Stromal cell of bone marrow (primary cell): ENCODE measurements at regions not wholly inside any gene's neighbourhood (a gene's known extent, or its start where the extent isn't known, plus 50 kb on each side); places are given as distances from the start of the nearest gene placed in this dataset.
A peak's percentile ranks its signal among the peaks of the same experiment; 100 is the strongest.

ENCODE experiments used
- DNase-seq: peaks from one replicate; pipeline ENCODE4 v3.0.0-alpha.2; 2012; ENCODE audit warnings: low read depth

- DNase-seq: no peak
Observed at GRCh38 chr2:146131048-146131447, 1611.1 kb upstream of the ZEB2 start.

DNA sequence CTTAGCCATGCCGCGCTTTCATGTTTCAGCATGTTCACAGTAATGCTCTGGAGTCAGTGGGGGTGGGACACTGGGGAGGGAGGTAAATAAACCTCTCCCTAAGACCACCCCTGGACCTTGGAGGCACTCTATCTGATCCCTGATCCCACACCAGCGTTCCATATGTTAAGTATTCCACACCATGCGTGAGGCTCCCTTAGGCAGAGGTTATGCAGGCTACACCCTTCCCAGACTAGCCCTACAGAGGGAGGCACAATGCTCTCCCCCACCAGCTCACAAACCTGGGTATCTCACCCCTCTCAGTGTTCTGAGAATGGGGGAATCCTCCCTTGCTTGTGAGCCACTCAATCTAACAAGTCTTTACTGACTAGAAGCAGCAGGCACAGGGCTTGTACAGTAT is 1610.4 kb upstream of the ZEB2 start:
- DNase-seq: no peak

DNA sequence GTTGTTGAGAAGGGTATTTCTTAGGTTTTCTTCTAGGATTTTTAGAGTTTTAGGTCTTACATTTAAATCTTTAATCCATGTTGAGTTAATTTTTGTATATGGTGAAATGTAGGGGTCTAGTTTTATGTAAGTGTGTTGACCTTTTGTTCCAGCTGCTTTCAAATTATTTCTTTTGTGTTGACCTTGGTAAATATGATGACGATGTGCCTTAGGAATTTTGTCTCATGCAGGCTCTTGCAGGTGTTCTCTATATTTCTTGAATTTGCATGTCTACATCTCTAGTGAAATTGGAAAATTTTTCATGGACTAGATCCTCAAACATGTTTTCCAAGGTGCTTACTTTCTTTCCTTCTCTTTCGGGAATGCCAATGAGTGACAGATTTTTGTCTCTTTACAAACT is 1609.3 kb upstream of the ZEB2 start:
- DNase-seq: no peak

DNA sequence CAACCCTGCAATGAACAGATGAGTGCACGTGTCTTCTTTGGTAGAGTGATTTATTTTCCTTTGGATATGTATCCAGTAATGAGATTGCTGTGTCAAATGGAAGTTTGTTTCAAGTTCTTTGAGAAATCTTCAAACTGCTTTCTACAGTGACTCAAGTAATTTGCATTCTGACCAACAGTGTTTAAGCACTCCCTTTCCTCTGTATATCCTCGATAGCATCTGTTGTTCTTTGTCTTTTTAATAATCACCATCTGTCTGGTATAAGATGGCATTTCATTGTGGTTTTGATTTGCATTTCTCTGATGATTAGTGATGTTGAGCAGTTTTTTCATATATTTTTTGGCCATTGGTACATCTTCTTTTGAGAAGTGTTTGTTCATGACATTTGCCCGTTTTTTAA is 1608.3 kb upstream of the ZEB2 start:
- DNase-seq: no peak

DNA sequence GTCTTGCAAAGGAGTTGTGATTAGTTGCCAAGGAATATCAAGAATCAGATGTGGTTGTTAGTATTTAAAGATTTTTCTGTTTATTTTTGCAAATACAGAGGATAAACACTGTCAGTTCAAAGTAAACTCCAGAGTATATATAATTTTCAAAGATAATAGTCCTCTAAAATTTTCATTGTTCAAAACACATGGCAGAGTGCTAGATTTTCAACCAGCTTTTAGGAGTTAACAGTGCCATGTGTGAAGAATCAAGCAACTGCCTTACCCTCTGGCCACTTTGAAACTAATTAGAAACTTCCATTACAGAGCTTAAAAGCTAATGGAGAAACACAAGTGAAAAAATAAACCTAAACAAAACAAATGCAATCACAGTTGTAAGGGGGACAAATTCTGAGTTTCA is 1605.6 kb upstream of the ZEB2 start:
- no peak for DNase-seq

GRCh38 chr2:146124741-146125140 is 1604.8 kb upstream of the ZEB2 start:
- no peak for DNase-seq

DNA sequence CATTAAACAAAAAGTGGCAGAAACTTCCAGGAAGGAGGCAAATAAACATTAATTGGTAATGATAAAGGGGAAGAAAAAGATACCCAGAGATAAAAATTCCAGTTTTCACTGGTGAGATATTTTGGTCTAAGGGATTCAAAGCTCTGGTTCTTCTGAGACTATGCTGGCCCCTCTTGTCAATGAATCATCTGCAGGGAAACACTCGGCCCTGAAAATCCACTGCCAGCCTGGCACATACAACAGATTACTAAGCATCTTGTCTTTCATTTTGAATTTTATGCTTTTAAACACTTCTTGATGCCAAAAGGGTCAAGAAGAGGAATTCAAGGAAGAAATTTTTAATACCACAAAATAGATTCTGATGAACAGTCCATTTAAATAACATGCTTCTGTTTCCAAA is 1603.8 kb upstream of the ZEB2 start:
- peak; percentile 35 for DNase-seq

DNA sequence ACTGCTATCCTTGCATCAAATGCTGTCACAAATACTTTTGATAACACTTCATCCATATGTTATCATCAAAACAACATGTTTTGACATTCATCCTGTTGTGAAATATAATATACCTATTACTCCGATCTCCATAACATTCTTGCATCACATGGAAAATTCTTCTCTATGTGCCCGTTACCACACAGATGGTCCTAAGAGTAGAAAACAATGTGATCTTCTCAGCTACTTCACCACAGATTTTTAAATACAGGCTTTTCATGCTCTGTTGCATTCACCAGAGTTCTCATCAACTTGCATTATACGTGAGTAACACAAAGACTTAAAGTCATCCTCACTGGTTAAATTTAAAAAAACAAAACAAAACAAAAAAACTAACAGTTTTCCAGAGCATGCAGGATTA is 1603.3 kb upstream of the ZEB2 start:
- DNase-seq: no peak

- DNase-seq: no peak
Observed at GRCh38 chr2:146119586-146119985, 1599.7 kb upstream of the ZEB2 start.

- DNase-seq: no peak
Observed at GRCh38 chr2:146108993-146109392, 1589.1 kb upstream of the ZEB2 start.

DNA sequence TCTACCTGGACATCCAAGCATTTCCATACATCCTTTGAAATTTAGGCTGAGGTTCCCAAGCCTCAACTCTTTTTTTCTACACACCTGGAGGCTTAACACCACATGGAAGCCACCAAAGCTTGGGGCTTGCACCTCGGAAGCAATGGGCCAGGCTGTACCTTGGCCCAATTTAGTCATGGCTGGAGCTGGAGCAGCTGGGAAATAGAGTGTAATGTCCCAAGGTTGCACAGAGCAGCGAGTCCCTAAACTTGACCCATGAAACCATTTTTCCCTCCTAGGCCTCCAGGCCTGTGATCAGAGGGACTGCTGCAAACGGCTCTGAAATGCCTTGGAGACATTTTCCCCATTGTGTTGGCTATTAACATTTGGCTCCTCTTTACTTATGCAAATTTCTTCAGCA is 1574.3 kb upstream of the ZEB2 start:
- DNase-seq: no peak

GRCh38 chr2:146081459-146081858 is 1561.5 kb upstream of the ZEB2 start:
- DNase-seq: no peak

DNA sequence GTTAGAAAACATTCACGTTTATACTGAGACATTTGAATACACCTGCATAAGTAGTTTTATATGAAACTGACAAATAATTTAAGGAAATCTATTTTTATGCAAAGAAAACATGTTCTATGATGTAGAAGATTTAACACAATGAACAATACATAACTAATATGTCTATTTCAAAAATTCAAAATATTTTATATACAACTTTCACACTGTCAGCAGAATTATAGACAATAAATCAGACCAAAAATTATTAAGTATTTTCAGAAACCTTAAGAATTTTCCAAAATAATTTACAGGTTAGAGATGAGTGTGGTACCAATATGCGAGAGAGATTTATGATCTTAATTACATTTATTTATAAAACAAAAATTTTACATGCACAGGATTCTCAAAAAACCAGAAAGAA is 1561.0 kb upstream of the ZEB2 start:
- DNase-seq: no peak

DNA sequence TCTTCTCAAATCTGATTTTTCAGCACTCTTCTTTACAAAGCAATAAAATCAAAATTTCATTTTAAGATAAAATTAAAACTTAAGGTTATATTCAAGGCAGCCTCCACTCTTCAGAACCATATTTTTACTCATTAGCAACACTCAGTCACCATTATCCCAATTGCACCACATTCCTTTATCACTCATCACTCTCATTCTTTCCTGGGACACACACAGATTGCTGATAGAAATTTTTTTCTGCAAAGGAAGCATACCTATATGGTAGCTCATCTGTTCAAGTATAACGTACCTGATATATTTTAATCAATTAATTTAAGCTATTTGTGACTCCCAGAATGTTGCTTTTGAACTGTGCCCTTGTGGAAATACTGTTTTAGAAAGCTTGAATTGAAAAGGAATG is 1559.3 kb upstream of the ZEB2 start:
- DNase-seq: no peak

DNA sequence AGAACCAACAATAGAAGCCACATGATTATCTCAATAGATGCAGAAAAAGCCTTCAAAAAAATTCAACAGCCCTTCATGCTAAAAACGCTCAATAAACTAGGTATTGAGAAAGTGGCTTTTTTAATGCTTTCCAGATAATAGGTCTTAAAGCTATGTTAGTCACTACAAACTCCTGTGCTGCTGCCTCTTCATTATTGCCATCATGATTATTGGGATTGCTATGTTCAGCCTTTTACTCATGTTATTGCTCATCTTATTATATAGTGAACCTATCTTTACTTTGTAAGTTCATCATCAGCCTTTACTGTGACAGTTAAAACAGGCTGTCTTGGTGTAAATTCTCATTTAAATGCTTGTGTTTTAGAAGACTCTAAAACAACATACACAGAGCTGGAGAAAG is 1557.2 kb upstream of the ZEB2 start:
- no peak for DNase-seq

DNA sequence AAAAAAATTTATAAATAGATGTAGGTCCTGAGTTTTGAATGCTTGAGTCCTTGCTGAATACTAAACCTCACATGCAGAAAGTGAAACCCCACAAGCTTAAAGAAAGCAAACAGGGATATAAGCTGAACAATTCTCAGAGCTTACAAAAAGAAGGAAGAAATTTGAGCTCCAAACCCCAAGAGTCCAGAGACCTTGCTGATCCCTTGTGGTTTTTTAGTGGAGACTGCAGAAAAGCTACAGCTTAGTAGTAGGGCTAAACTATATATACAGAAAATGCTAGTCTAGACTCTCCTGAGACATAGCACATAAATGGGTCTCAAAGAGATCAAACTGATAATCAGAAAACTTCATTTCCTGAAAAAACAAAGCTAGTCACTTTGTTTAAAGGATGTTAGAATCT is 1548.1 kb upstream of the ZEB2 start:
- no peak for DNase-seq

GRCh38 chr2:146048141-146048540 is 1528.2 kb upstream of the ZEB2 start:
- DNase-seq: no peak

- no peak for DNase-seq
Observed at GRCh38 chr2:146041274-146041910, 1521.5 kb upstream of the ZEB2 start.

DNA sequence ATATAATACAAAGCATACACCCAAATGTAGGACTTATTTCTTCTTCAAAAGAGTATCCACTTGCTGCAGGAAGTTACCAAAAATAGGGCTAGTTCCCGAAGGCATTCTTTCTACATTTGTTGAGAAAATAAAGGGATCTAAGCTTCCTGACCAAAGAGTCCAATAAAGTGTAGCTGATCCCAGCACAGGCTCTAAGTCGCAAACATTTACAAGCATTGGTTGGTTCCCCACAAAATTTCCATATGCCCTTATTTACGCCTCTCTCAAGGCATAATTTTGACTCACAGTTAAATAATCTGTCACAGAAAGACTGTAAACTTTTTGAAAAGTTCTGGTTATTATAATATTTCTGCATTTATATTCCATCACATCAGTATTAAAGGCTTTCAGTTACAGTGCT is 1520.1 kb upstream of the ZEB2 start:
- DNase-seq: no peak

DNA sequence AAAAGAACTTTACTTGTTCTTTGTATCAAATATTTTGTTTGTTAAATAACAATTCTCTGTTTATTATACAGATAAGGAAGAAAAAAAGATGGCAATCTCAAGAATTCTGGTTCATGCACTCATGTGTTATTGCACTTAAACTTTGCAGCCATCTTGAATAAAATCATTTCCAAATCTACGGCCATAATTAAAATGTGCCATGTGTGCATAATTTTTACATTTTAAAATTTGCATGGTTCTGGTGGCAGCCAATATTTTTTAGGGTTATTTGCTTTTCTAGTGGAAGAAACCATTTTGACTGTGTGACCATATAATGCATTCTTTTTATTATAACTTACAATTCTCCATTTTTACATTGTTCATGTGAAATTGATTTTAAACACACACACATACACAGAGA is 1518.1 kb upstream of the ZEB2 start:
- no peak for DNase-seq

DNA sequence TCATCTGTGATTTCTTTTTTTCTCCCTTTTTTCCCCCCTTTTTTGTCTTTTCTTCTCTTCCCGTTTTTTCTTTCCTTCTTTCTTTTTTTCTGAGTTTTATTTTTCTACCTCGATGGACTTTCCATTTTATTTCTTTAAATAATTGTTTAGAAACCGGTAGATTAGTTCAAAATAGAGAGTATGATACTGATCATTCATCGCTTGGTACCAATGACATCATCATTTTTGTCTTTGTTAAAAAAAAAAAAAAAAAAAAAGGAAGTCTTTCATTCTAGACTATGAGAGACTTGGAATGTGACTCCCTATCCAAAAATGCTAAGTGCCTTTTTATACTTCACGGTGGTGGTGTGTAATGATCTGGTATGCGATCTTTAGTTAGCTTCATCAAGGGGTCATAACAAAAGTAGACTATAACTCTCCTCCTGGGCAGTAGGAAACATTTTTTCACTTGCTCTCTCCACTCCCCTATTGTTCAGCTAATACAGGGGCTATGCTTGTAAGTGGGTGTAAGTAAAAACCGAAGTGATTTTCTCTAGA is 1517.5 kb upstream of the ZEB2 start:
- no peak for DNase-seq

DNA sequence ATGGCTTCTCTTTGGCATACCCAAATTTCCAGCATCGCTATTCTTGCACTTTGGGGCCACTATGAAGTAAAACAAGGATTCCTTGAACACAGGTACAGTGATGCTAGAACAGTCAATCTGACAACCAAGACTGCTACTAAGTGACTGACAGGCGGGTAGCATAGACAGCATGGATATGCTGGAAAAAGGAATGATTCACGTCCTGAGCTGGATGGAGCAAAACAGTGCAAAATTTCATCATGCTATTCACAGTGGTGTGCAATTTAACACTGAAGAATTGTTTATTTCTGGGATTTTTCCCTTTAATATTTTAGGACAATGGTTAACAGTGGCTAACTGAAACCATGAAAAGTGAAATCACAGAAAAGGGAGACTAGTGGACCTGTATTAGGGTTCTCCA is 1511.2 kb upstream of the ZEB2 start:
- no peak for DNase-seq

DNA sequence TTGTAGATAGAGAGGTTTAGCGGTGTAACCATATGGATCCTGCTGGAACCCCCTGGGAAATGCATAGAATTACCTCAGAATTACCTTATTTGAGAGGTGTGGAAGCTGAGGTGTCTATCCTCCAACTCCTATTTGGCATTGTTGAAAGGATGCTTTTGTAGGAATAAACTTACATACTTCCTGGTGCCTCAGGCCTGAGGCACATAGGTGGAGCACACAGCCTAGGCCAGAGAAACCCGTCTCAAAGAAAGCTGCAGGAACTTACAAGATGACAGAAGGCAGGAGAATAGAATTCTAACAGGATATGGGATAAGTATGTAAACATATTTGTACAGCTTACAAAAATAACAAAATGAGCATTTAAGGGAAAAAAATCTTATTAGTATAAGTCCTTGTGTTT is 1507.2 kb upstream of the ZEB2 start:
- DNase-seq: no peak

- DNase-seq: no peak
Observed at GRCh38 chr2:146025519-146025918, 1505.6 kb upstream of the ZEB2 start.
